Ishikawa (cell line): ENCODE measurements at regions not wholly inside any gene's neighbourhood (a gene's known extent, or its start where the extent isn't known, plus 50 kb on each side); places are given as distances from the start of the nearest gene placed in this dataset.

Experiments used
- CEBPB ChIP-seq: IDR thresholded peaks from 2 replicates; pipeline ENCODE4 v1.6.1; 2012
- CREB1 ChIP-seq: IDR thresholded peaks from 2 replicates; pipeline ENCODE4 v1.6.1; 2012; ENCODE audit warnings: low read depth
- EGR1 ChIP-seq: IDR thresholded peaks from 2 replicates; pipeline ENCODE4 v1.6.1; 2012
- EP300 ChIP-seq: IDR thresholded peaks from 2 replicates; pipeline ENCODE4 v1.6.1; 2012; ENCODE audit warnings: borderline replicate concordance
- FOXM1 ChIP-seq: IDR thresholded peaks from 2 replicates; pipeline ENCODE4 v1.6.1; 2012; ENCODE audit warnings: low read depth, borderline replicate concordance
- MAX ChIP-seq: IDR thresholded peaks from 2 replicates; pipeline ENCODE4 v1.6.1; 2012
- NFIC ChIP-seq: IDR thresholded peaks from 2 replicates; pipeline ENCODE4 v1.6.1; 2012
- RAD21 ChIP-seq: IDR thresholded peaks from 2 replicates; pipeline ENCODE4 v1.6.1; 2012; ENCODE audit warnings: low read depth
- TAF1 ChIP-seq: IDR thresholded peaks from 2 replicates; pipeline ENCODE4 v1.6.1; 2012; ENCODE audit warnings: low read depth, mild to moderate bottlenecking
- TCF12 ChIP-seq: IDR thresholded peaks from 2 replicates; pipeline ENCODE4 v1.6.1; 2012; ENCODE audit warnings: low read depth
- TEAD4 ChIP-seq: IDR thresholded peaks from 2 replicates; pipeline ENCODE4 v1.6.1; 2012
- YY1 ChIP-seq: IDR thresholded peaks from 2 replicates; pipeline ENCODE4 v1.6.1; 2012; ENCODE audit warnings: low read depth
- ZBTB7A ChIP-seq: IDR thresholded peaks from 2 replicates; pipeline ENCODE4 v1.6.1; 2012; ENCODE audit warnings: low read depth
- TF ChIP-seq, protein P1 (sequence below): IDR thresholded peaks from 2 replicates; pipeline ENCODE4 v1.6.1; 2012; ENCODE audit warnings: low read depth, mild to moderate bottlenecking
- TF ChIP-seq, protein P2 (sequence below): IDR thresholded peaks from 2 replicates; pipeline ENCODE4 v1.6.1; 2012

DNA sequence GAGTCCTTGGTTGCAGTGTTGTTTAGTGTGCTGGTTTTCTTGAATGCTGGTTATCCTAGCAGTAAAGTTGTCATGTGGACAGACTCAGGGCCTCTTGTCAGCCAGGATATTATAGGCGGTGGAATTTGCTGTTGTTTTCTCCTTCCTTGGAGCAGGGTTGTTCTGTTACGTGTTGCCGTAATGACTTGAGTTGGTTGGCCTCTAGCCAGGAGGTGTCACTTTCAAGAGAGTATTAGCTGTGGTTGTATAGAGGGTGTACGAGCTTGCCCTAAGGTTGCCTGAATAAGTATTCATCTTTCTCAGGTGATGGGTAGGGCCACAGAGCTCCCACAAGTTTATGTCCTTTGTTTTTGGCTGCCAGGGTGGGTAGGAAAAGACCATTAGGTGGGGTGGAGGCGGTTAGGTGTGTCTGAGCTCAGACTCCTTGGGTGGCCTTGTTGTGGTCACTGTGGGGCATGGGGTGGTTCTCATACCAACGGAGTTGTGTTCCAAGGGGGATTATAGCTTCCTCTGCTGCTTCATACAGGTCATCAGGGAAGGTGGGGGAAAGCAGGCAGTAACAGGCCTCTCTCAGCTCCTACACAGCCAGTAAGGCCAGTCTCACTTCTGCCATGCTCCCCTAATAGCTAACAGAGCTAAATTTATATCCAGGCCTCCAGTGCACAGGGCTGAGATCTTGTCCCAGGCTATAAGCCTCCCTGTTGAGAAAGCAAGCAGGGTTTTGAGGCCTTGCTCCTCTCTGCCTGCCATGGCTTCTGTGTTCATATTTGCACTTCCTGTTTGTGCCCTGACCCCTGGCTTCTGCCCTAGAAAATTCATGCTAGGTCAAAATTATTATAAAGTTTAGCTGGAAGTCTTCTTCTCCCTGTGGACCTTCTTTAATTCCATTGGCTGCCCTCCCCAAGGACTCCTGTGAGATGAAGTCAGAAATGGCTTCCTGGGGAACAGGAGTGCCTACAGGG is 594.7 kb downstream of the RAPGEF2 start:
- TF ChIP-seq, protein P1, sequence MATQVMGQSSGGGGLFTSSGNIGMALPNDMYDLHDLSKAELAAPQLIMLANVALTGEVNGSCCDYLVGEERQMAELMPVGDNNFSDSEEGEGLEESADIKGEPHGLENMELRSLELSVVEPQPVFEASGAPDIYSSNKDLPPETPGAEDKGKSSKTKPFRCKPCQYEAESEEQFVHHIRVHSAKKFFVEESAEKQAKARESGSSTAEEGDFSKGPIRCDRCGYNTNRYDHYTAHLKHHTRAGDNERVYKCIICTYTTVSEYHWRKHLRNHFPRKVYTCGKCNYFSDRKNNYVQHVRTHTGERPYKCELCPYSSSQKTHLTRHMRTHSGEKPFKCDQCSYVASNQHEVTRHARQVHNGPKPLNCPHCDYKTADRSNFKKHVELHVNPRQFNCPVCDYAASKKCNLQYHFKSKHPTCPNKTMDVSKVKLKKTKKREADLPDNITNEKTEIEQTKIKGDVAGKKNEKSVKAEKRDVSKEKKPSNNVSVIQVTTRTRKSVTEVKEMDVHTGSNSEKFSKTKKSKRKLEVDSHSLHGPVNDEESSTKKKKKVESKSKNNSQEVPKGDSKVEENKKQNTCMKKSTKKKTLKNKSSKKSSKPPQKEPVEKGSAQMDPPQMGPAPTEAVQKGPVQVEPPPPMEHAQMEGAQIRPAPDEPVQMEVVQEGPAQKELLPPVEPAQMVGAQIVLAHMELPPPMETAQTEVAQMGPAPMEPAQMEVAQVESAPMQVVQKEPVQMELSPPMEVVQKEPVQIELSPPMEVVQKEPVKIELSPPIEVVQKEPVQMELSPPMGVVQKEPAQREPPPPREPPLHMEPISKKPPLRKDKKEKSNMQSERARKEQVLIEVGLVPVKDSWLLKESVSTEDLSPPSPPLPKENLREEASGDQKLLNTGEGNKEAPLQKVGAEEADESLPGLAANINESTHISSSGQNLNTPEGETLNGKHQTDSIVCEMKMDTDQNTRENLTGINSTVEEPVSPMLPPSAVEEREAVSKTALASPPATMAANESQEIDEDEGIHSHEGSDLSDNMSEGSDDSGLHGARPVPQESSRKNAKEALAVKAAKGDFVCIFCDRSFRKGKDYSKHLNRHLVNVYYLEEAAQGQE = no peak
- no peak for TF ChIP-seq CEBPB
- TF ChIP-seq ZBTB7A = no peak
- TF ChIP-seq EP300 = no peak; the same call in 1 of the 2 replicates
- TF ChIP-seq TEAD4 = no peak
- no peak for TF ChIP-seq TAF1
- peak; percentile 65 for TF ChIP-seq NFIC

- TF ChIP-seq RAD21 (no peak), CEBPB (no peak), TEAD4 (no peak), MAX (no peak), TAF1 (no peak), YY1 (no peak), NFIC (no peak), FOXM1 (no peak), EGR1 (no peak), ZBTB7A (no peak)
- TF ChIP-seq, protein P2, sequence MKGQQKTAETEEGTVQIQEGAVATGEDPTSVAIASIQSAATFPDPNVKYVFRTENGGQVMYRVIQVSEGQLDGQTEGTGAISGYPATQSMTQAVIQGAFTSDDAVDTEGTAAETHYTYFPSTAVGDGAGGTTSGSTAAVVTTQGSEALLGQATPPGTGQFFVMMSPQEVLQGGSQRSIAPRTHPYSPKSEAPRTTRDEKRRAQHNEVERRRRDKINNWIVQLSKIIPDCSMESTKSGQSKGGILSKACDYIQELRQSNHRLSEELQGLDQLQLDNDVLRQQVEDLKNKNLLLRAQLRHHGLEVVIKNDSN = no peak
- TF ChIP-seq, protein P1 = no peak
Observed at GRCh38 chr4:159698336-159698735, 595.5 kb downstream of the RAPGEF2 start.

DNA sequence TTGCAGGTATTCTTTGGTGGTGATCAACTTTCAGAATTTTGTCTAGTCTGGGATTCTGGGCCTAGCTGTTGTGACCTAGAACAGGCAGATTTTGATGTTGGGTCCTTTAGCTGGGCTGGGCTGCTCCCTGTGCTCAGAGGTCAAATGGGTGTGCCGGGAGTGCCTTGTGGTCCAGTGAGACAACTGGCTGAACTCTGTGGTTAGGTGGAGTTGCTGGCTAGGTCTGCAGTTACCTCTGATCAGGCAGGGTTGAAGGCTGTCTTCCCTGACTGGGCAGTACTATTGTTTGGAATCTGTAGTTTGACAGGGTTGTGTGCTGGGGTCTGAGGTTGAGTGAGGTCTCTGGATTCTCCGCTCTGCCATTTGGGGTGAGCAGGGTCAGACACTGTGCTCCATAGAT is 599.3 kb downstream of the RAPGEF2 start:
- TF ChIP-seq TEAD4 (no peak), TAF1 (no peak), ZBTB7A (no peak), NFIC (no peak), CREB1 (no peak), EP300 (no peak), TCF12 (no peak), YY1 (no peak)

DNA sequence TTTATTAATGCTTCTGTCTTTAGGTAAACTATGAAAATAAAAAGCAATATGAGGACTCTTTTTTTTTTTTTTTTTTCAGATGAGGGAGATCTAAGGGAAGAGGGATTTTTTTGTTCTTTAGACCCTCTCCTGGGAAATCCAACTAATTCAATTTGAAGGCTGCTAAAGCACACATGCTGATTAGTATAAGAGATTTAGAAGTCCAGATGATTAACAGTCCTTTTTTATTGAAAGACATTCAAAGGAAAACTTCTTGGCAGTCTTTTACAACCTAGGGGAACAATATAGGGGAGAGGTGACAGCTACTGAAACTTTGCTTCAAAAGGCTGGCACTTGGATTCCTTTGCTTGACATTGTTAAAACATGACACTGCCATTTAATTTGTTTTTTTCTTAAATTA is 602.5 kb downstream of the RAPGEF2 start:
- TF ChIP-seq NFIC = no peak
- TF ChIP-seq CEBPB = no peak
- TF ChIP-seq, protein P1 = no peak
- TF ChIP-seq FOXM1 = no peak
- no peak for TF ChIP-seq ZBTB7A
- no peak for TF ChIP-seq TEAD4
- no peak for TF ChIP-seq TCF12
- no peak for TF ChIP-seq MAX
- TF ChIP-seq EP300 = no peak
- TF ChIP-seq, protein P2 = no peak
- TF ChIP-seq EGR1 = no peak
- TF ChIP-seq TAF1 = no peak
- no peak for TF ChIP-seq RAD21
